Activated T-cell treated with anti-CD3 and anti-CD28 coated beads, Interleukin-2, amount 50 U/mL, for 24 hours (primary cell): ENCODE measurements at regions not wholly inside any gene's neighbourhood (a gene's known extent, or its start where the extent isn't known, plus 50 kb on each side); places are given as distances from the start of the nearest gene placed in this dataset.

Source experiments
- DNase-seq: peaks from one replicate; pipeline ENCODE4 v3.0.0-alpha.2; 2020
- H3K27ac Mint-ChIP-seq: 2 replicates; pipeline ENCODE4 v1.8.0; 2020; ENCODE audit warnings: mild to moderate bottlenecking, mixed read lengths
- H3K27me3 Mint-ChIP-seq: 2 replicates; pipeline ENCODE4 v1.8.0; 2020; ENCODE audit warnings: mixed read lengths
- H3K36me3 Mint-ChIP-seq: 2 replicates; pipeline ENCODE4 v1.8.0; 2020; ENCODE audit warnings: low read depth, mixed read lengths
- H3K4me1 Mint-ChIP-seq: 2 replicates; pipeline ENCODE4 v1.8.0; 2020; ENCODE audit warnings: low read depth, mixed read lengths
- H3K4me3 Mint-ChIP-seq: 2 replicates; pipeline ENCODE4 v1.8.0; 2020; ENCODE audit warnings: mild to moderate bottlenecking, moderate library complexity, mixed read lengths
- H3K9me3 Mint-ChIP-seq: 2 replicates; pipeline ENCODE4 v1.8.0; 2020; ENCODE audit warnings: mixed read lengths

DNA sequence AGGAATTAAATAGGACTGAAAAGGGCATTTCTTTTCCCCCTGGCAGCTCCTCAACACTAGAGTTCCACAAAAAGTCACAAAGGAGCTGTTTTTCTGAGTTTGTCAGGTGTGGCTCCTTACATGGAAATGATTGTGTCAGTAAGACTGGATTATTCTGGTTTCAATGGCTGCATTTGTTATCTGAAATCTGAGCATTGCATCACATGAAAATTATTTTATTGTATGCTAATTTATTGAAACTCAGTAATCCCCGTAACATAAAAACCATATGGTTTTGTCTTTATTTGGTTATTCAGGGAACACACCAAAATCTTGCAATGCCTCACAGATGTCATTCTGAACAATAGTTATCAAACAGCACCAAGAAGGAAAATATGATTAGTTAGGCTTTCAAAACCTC, 439.7 kb upstream of the TNP1 start:
- Mint-ChIP-seq H3K27ac (no peak overlapping the region), H3K4me1 (no peaks in the 10 kb centered on the region), H3K9me3 (peaks cover 8% of the 10 kb centered on the region), H3K27me3 (no peaks in the 10 kb centered on the region), H3K4me3 (no peak overlapping the region), H3K36me3 (no peaks in the 10 kb centered on the region)
- no peak for DNase-seq

GRCh38 chr2:217297096-217297495, 437.2 kb upstream of the TNP1 start:
- no peak for DNase-seq
- Mint-ChIP-seq H3K27me3 (no peaks in the 10 kb centered on the region), H3K4me1 (no peaks in the 10 kb centered on the region), H3K27ac (no peak overlapping the region), H3K36me3 (no peaks in the 10 kb centered on the region), H3K9me3 (peaks cover 8% of the 10 kb centered on the region), H3K4me3 (no peak overlapping the region)

DNA sequence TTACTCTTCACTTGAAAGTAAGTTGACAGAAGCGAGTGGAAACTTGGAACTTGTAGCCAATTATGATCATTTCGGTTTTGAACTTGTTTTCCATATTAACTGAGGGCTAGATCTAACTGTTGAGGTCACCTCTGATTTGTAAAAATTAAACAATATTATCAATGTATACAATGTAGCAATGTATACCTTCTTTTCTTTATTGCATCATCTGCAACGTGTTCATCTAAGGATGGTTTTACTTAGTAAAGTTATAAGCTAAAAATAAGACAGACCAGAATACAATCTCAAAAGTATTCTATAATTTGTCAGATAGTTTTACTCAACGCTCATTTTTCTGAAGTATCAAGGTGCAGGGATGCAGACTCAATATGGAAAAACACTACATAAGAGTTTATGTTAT, 435.0 kb upstream of the TNP1 start:
- Mint-ChIP-seq H3K4me3 (no peak overlapping the region), H3K9me3 (peaks cover 8% of the 10 kb centered on the region), H3K36me3 (no peaks in the 10 kb centered on the region), H3K27ac (no peak overlapping the region), H3K27me3 (no peaks in the 10 kb centered on the region), H3K4me1 (no peaks in the 10 kb centered on the region)
- no peak for DNase-seq

DNA sequence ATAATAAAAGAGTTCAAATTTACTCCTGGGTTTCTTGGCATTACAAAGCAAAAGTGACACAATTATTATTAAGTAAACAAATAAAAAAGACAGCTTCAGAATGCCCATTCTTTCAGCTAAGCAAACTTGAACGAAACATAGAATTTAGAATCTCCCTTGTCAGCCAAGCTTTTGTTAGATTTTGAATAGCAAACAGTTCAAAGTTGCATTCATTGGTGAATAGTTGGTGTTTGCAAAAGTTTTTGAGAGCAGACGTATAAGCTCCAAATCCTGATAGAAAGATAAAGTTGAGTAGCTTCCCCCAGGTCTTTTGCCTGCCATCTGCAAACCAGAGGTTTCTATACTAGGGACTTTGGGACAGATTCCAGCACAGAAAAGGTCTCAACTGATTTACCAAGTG, 434.3 kb upstream of the TNP1 start:
- Mint-ChIP-seq H3K4me3 (no peak overlapping the region), H3K9me3 (peaks cover 8% of the 10 kb centered on the region), H3K36me3 (no peaks in the 10 kb centered on the region), H3K27me3 (no peaks in the 10 kb centered on the region), H3K27ac (no peak overlapping the region), H3K4me1 (no peaks in the 10 kb centered on the region)
- no peak for DNase-seq

DNA sequence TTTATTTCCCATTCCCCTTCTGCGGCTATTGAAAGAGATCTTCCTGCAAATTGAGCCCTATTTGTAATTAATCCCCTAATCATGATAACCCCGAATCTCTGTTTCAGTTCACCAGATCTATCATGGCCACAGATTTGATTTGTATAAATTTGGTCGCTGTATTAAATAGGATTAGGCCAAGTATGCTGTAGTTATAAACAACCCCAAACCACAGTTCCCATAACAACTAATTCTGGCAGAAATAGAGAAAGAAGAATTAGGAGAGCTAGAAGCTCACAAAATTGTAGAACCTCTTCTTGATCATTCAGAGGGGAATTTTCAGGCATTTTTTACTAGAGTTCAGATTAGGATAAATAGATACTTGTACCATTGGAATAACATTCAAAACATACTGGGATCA, 433.7 kb upstream of the TNP1 start:
- Mint-ChIP-seq H3K9me3 (peaks cover 8% of the 10 kb centered on the region), H3K27ac (no peak overlapping the region), H3K36me3 (no peaks in the 10 kb centered on the region), H3K4me1 (no peaks in the 10 kb centered on the region), H3K27me3 (no peaks in the 10 kb centered on the region), H3K4me3 (no peak overlapping the region)
- DNase-seq = no peak

DNA sequence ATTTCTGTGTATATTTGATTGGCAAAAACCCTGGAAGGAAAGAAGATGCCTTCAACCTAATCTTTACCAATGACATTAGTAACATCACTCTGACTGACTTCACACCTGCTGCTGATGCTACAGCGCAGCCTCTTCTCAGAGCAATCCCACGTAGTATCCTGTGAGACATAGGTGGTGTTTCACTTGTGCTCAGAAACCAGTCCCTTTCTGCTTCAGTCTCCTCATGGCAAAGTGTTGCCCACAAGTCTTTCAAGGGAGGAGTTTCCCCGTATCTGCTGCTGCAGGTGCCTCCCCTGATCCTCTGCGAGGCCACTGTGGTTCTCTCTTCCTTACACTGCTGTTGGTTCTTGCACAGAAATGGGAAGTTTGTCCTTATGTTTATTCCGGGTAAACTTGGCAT, 433.2 kb upstream of the TNP1 start:
- H3K9me3 Mint-ChIP-seq = peaks cover 8% of the 10 kb centered on the region
- H3K27ac Mint-ChIP-seq = no peak overlapping the region
- no peak for DNase-seq

DNA sequence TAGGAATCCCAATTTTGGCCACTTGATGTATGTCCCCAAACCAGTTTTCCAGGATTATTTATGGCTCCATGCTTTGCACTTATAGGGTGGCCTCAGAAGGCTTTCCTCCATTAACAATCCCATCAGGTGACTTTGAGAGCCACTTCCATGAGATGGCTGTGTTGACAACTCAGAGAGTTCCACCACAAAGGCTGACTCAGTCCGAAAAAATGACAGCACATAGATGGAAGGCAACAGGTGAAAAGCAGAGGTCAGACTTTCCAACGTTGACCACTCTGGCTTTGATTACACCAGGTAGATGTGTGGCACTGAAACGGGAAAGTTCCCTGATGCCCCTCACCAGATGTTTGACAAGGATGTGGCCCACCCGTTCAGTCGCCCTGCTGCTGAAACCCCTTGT, 431.4 kb upstream of the TNP1 start:
- no peak overlapping the region for H3K27ac Mint-ChIP-seq
- no peaks in the 10 kb centered on the region for H3K4me1 Mint-ChIP-seq
- H3K36me3 Mint-ChIP-seq = no peaks in the 10 kb centered on the region
- DNase-seq = no peak
- no peak overlapping the region for H3K4me3 Mint-ChIP-seq
- no peaks in the 10 kb centered on the region for H3K27me3 Mint-ChIP-seq
- H3K9me3 Mint-ChIP-seq = no peaks in the 10 kb centered on the region

More for the DNA sequence above, 433.2 kb upstream of the TNP1 start:
- Mint-ChIP-seq H3K4me1 (no peaks in the 10 kb centered on the region), H3K36me3 (no peaks in the 10 kb centered on the region), H3K27me3 (no peaks in the 10 kb centered on the region), H3K4me3 (no peak overlapping the region)

DNA sequence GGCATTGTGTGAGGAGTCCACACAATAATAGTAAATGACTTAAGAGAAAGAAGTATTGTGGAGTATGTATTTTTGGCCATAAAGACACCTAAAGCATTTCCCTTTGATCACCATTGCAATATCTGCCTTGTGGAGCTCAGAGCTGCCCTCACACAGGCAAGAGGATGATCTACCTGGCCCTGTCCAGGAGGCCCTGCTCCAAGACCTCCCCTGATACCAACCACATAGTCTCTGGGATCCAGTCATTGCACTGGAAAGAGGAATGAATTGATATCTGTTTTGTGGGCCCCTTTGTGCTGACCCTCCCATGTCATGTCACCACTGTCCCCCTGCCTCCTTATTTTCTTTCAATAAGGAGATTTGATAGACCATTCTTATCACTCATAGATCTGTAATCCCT, 430.6 kb upstream of the TNP1 start:
- H3K4me1 Mint-ChIP-seq = no peaks in the 10 kb centered on the region
- no peaks in the 10 kb centered on the region for H3K27me3 Mint-ChIP-seq
- no peaks in the 10 kb centered on the region for H3K36me3 Mint-ChIP-seq
- no peak overlapping the region for H3K4me3 Mint-ChIP-seq
- no peak overlapping the region for H3K27ac Mint-ChIP-seq
- no peaks in the 10 kb centered on the region for H3K9me3 Mint-ChIP-seq
- DNase-seq = no peak

DNA sequence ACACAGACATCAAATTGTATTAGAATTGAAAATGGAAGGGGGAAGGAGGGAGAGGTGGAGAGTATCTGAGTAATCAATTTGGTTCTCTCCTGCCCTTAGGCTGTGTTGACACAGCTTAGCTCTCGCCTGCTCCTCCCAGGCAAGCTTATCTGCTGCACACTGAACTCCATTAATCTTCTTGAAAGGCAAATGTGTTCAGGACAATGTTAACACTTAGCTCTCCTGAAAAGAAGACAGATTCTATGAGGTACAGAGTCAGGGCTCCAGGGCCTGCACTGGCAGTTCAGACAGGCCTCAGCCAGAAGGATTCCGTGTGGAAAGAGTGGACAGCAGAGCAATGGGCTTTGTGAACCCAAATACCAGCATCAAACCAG, 430.0 kb upstream of the TNP1 start:
- no peaks in the 10 kb centered on the region for H3K27me3 Mint-ChIP-seq
- no peak overlapping the region for H3K4me3 Mint-ChIP-seq
- DNase-seq = no peak
- no peak overlapping the region for H3K27ac Mint-ChIP-seq
- H3K4me1 Mint-ChIP-seq = no peaks in the 10 kb centered on the region
- H3K9me3 Mint-ChIP-seq = no peaks in the 10 kb centered on the region
- no peaks in the 10 kb centered on the region for H3K36me3 Mint-ChIP-seq

DNA sequence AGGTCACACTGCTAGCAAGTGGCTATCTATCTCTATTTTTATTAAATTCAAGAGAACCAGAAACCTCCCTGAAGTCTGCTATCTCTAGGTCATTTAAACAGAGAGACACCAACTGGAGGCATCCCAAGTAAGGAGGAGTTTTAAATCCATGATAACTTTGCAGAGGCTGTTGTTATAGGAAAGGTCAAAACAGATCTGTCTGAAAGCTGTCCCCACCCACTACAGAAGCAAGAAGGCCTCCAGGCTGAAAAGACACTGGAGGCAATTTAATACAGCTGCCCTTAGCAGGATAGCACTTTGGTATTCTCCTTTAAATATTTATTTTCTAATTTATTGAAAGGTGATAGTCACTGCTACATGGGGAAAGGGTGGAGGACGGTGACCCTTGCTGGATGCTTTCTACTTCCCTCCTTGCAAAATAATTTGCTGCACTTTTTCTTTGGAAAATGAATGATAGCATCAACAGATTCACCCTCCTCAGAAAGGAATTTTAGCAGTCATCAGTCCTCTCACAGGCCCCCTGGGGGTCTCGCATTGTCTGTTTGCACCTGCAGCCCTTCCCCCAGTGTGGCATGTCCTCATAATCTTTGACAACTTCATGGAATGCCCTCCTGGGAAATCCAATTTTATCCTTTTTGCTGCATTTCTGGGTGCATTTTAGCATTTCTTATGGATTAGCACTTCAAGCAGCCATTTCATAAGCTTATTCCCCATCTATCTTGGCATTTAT, 429.5 kb upstream of the TNP1 start:
- Mint-ChIP-seq H3K36me3 (no peaks in the 10 kb centered on the region), H3K4me3 (no peak overlapping the region), H3K4me1 (no peaks in the 10 kb centered on the region), H3K27ac (no peak overlapping the region), H3K27me3 (no peaks in the 10 kb centered on the region), H3K9me3 (no peaks in the 10 kb centered on the region)
- no peak for DNase-seq

DNA sequence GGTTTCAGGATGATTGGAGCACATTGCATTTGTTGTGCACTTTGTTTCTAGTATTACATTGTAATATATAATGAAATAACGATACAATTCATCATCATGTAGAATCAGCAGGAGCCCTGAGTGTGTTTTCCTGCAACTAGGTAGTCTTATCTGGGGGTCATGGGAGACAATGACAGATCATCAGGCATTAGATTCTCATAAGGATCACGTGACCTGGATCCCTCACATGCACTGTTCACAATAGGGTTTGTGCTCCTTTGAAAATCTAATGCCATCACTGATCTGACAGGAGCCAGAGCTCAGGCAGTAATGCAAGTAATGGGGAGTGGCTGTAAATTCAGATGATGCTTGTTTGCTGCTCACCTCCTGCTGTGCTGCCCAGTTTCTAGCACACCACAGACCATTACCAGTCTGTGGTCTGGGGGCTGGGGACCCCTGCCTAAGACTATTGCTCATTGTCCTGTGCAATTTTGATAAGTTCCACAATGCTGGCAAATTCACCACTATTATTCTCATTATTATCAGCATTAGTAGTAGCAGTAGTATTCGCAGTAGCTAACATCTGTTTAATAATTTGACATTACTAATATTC, 428.7 kb upstream of the TNP1 start:
- Mint-ChIP-seq H3K4me3 (no peak overlapping the region), H3K36me3 (no peaks in the 10 kb centered on the region), H3K9me3 (no peaks in the 10 kb centered on the region), H3K27ac (no peak overlapping the region), H3K4me1 (no peaks in the 10 kb centered on the region), H3K27me3 (no peaks in the 10 kb centered on the region)
- no peak for DNase-seq

- H3K27ac Mint-ChIP-seq = no peak overlapping the region
- no peaks in the 10 kb centered on the region for H3K9me3 Mint-ChIP-seq
- H3K4me1 Mint-ChIP-seq = no peaks in the 10 kb centered on the region
- H3K27me3 Mint-ChIP-seq = no peaks in the 10 kb centered on the region
- H3K4me3 Mint-ChIP-seq = no peak overlapping the region
- no peak for DNase-seq
- no peaks in the 10 kb centered on the region for H3K36me3 Mint-ChIP-seq
These were observed 427.0 kb upstream of the TNP1 start for GRCh38 chr2:217286833-217287232.

DNA sequence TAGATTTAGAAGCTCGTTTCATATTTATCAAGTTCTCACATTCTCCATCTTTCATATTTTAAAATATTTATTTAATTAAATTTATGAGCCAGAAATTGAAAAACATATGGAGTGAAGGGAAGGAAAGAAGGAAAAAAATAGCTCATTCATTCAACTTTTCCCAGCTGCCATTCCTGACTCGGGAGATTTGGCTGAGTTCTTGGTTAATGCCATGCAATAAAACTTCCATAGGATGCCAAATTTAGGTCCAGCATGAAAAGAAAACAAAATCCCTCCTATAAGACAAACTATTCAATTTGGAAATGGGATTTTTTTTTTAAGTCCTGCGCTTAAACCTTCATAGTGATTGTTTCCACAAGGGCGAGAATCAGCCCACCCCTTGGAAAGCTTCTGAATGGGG, 426.1 kb upstream of the TNP1 start:
- Mint-ChIP-seq H3K9me3 (no peaks in the 10 kb centered on the region), H3K4me1 (no peaks in the 10 kb centered on the region), H3K27ac (no peak overlapping the region), H3K36me3 (no peaks in the 10 kb centered on the region), H3K4me3 (no peak overlapping the region), H3K27me3 (no peaks in the 10 kb centered on the region)
- no peak for DNase-seq

DNA sequence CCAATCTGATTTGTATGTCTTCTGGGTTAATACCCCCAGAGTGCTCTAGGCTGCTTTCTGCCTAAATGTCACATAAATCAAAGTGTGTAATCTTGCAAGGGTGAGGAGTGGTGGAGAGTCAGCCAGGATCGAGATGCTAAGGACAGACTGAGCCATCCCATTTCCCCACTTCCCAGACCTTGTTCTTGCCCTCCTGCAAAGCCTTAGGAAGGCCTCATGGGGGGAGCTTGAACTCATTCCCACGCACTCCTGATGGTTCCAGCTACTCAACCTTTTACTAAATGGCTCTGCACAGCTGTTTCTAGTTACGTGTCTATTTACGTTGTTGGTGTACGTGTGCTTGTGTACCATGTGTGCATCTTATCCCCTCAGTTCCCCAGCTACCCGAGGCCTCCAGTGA, 423.6 kb upstream of the TNP1 start:
- DNase-seq = no peak
- Mint-ChIP-seq H3K27me3 (no peaks in the 10 kb centered on the region), H3K4me3 (no peak overlapping the region), H3K4me1 (no peaks in the 10 kb centered on the region), H3K9me3 (no peaks in the 10 kb centered on the region), H3K36me3 (no peaks in the 10 kb centered on the region), H3K27ac (no peak overlapping the region)

DNA sequence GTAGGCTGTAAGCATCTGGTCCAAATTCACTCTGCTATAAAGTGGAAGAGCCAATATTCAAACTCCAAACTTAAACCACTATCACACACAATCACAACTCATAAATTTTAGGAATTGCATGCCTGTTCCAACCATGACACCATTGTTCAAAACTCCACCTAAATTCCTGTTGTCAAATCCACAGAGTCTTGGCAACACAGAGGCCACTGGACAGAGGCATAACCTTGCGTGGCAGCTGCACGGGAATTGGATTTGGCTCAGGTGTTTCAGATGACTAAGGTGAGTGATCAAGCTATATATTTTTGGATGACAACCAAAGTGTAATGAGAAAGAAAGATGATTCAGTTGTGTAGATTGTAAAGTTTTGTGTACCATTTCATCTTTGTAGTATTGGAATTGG, 422.7 kb upstream of the TNP1 start:
- Mint-ChIP-seq H3K27me3 (no peaks in the 10 kb centered on the region), H3K4me1 (no peaks in the 10 kb centered on the region), H3K4me3 (no peak overlapping the region), H3K9me3 (no peaks in the 10 kb centered on the region), H3K36me3 (no peaks in the 10 kb centered on the region), H3K27ac (no peak overlapping the region)
- no peak for DNase-seq

- peaks cover 2% of the 10 kb centered on the region for H3K27me3 Mint-ChIP-seq
- H3K4me3 Mint-ChIP-seq = no peak overlapping the region
- H3K9me3 Mint-ChIP-seq = no peaks in the 10 kb centered on the region
- H3K36me3 Mint-ChIP-seq = no peaks in the 10 kb centered on the region
- H3K27ac Mint-ChIP-seq = no peak overlapping the region
- no peak for DNase-seq
- H3K4me1 Mint-ChIP-seq = no peaks in the 10 kb centered on the region
These were observed 419.7 kb upstream of the TNP1 start for GRCh38 chr2:217279556-217279955.
